ENCODE measurements at regions not wholly inside any gene's neighbourhood (a gene's known extent, or its start where the extent isn't known, plus 50 kb on each side); places are given as distances from the start of the nearest gene placed in this dataset.

DNA sequence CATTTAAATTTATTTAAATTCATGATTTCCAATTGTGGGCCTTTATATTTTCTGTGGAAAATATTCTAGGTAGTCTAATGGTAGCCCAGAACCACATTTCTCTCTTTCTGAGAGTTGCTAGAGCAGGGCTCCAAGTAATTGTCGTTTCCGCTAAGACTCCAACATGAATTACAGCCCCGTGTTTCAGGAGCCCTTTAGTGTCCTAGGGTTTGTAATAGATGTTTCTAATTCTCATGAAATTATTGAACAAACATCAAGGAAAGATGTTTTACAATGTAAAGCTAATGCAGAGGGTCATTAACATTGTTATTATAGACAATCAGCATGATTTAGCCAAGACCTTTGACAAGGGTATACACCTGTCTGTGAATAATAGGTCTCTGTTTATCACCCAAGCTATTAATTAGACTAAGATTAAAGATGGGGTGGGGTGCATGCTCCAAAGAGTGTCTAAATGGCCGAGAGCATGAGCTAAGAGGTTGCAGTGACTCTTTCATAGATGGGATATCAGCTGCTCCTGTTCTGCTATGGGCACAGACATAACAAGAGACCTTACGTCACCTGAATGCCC is 81.8 kb upstream of the NTM start:
- H3K9me3 ChIP-seq (ENCODE audit: low read length): no peaks in the 10 kb centered on the region
- no peaks in the 10 kb centered on the region for H3K79me2 ChIP-seq (ENCODE audit: insufficient read depth, low read length)
- H3K4me3 ChIP-seq (ENCODE audit: low read depth, low read length, poor library complexity, severe bottlenecking): no peak overlapping the region
- no peaks in the 10 kb centered on the region for H3F3A ChIP-seq (ENCODE audit: insufficient read depth, low read length)
- H3K36me3 ChIP-seq (ENCODE audit: insufficient read depth, low read length): no peaks in the 10 kb centered on the region
- H3K9me2 ChIP-seq (ENCODE audit: low read depth, low read length): no peaks in the 10 kb centered on the region
- TF ChIP-seq EZH2 (IDR thresholded peaks at IDR 0.05; ENCODE audit: borderline replicate concordance, low read length): no peak
- TF ChIP-seq, protein P1, sequence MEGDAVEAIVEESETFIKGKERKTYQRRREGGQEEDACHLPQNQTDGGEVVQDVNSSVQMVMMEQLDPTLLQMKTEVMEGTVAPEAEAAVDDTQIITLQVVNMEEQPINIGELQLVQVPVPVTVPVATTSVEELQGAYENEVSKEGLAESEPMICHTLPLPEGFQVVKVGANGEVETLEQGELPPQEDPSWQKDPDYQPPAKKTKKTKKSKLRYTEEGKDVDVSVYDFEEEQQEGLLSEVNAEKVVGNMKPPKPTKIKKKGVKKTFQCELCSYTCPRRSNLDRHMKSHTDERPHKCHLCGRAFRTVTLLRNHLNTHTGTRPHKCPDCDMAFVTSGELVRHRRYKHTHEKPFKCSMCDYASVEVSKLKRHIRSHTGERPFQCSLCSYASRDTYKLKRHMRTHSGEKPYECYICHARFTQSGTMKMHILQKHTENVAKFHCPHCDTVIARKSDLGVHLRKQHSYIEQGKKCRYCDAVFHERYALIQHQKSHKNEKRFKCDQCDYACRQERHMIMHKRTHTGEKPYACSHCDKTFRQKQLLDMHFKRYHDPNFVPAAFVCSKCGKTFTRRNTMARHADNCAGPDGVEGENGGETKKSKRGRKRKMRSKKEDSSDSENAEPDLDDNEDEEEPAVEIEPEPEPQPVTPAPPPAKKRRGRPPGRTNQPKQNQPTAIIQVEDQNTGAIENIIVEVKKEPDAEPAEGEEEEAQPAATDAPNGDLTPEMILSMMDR (IDR thresholded peaks at IDR 0.05; ENCODE audit: low read length): no peak
- H3K9ac ChIP-seq (ENCODE audit: low read length): no peak overlapping the region
- no peaks in the 10 kb centered on the region for H4K20me1 ChIP-seq (ENCODE audit: insufficient read depth, low read length)
- H2AFZ ChIP-seq (ENCODE audit: low read length): no peak overlapping the region
- H3K27me3 ChIP-seq (ENCODE audit: insufficient read depth, low read length): no peaks in the 10 kb centered on the region
- H3K4me2 ChIP-seq (ENCODE audit: low read length): no peak overlapping the region
- H3K27ac ChIP-seq (ENCODE audit: low read depth, low read length, poor library complexity, severe bottlenecking): no peak overlapping the region
- no peaks in the 10 kb centered on the region for H3K4me1 ChIP-seq (ENCODE audit: insufficient read depth, low read length, severe bottlenecking)

DNA sequence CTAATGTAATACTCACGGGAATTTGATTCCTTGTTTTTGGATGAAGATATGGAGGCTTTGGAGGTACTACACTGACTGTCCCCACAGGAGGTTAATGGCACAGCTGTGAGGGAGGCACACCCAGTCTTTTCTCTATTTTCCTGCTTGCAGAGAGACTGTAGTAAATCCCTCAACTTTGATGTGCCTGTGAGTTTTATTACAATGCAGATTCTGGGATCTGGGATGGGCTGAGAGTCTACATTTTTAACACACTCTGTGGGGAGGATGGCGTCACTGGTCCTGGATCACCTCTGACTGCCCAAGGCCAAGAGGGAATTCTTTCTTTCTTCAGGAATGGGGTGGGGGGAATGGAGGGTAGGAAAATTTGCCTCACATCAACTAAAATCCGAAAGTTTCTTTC is 80.2 kb upstream of the NTM start:
- H3K27me3 ChIP-seq (ENCODE audit: insufficient read depth, low read length): no peaks in the 10 kb centered on the region
- TF ChIP-seq, protein P1 (IDR thresholded peaks at IDR 0.05; ENCODE audit: low read length): no peak
- no peak for TF ChIP-seq EZH2 (IDR thresholded peaks at IDR 0.05; ENCODE audit: borderline replicate concordance, low read length)

DNA sequence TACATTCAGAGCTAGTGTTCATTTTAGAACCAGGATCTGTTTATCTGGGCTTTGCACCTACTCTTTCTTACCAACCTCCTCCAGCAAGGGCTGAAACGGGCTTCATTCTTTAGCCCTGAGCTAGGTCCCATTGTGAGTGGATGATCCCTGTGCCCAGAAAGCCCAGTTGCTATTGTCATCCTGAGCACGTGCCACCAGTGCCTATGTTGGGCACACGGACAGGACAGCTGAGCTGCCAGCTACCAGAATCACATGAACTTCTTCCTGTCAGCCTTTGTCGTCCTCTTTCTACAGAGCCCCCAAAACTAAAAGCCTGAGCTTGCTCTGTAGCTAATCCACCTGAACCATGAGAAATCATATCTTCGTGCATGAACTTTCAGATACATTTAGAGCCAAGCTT is 74.4 kb upstream of the NTM start:
- TF ChIP-seq, protein P1 (IDR thresholded peaks at IDR 0.05; ENCODE audit: low read length): no peak
- TF ChIP-seq EZH2 (IDR thresholded peaks at IDR 0.05; ENCODE audit: borderline replicate concordance, low read length): no peak
- no peaks in the 10 kb centered on the region for H3K36me3 ChIP-seq (ENCODE audit: insufficient read depth, low read length)
- no peak overlapping the region for H2AFZ ChIP-seq (ENCODE audit: low read length)
- no peak overlapping the region for H3K4me2 ChIP-seq (ENCODE audit: low read length)
- no peak overlapping the region for H3K9ac ChIP-seq (ENCODE audit: low read length)
- no peaks in the 10 kb centered on the region for H3K4me1 ChIP-seq (ENCODE audit: insufficient read depth, low read length, severe bottlenecking)
- no peaks in the 10 kb centered on the region for H3K9me2 ChIP-seq (ENCODE audit: low read depth, low read length)
- no peaks in the 10 kb centered on the region for H3K27me3 ChIP-seq (ENCODE audit: insufficient read depth, low read length)
- no peaks in the 10 kb centered on the region for H3K79me2 ChIP-seq (ENCODE audit: insufficient read depth, low read length)
- H3F3A ChIP-seq (ENCODE audit: insufficient read depth, low read length): no peaks in the 10 kb centered on the region
- H3K4me3 ChIP-seq (ENCODE audit: low read depth, low read length, poor library complexity, severe bottlenecking): no peak overlapping the region
- H3K27ac ChIP-seq (ENCODE audit: low read depth, low read length, poor library complexity, severe bottlenecking): no peak overlapping the region
- no peaks in the 10 kb centered on the region for H3K9me3 ChIP-seq (ENCODE audit: low read length)
- no peaks in the 10 kb centered on the region for H4K20me1 ChIP-seq (ENCODE audit: insufficient read depth, low read length)

More for the DNA sequence above, 80.2 kb upstream of the NTM start:
- Histone ChIP-seq H3K9ac (ENCODE audit: low read length) (no peak overlapping the region), H3K9me3 (ENCODE audit: low read length) (no peaks in the 10 kb centered on the region), H3K79me2 (ENCODE audit: insufficient read depth, low read length) (no peaks in the 10 kb centered on the region), H3K9me2 (ENCODE audit: low read depth, low read length) (no peaks in the 10 kb centered on the region), H3K4me2 (ENCODE audit: low read length) (no peak overlapping the region), H3K36me3 (ENCODE audit: insufficient read depth, low read length) (no peaks in the 10 kb centered on the region), H2AFZ (ENCODE audit: low read length) (no peak overlapping the region), H3K4me1 (ENCODE audit: insufficient read depth, low read length, severe bottlenecking) (no peaks in the 10 kb centered on the region), H3K4me3 (ENCODE audit: low read depth, low read length, poor library complexity, severe bottlenecking) (no peak overlapping the region), H3K27ac (ENCODE audit: low read depth, low read length, poor library complexity, severe bottlenecking) (no peak overlapping the region), H4K20me1 (ENCODE audit: insufficient read depth, low read length) (no peaks in the 10 kb centered on the region), H3F3A (ENCODE audit: insufficient read depth, low read length) (no peaks in the 10 kb centered on the region)

Data from OCI-LY1 (cell line).